ENCODE measurements at regions not wholly inside any gene's neighbourhood (a gene's known extent, or its start where the extent isn't known, plus 50 kb on each side); places are given as distances from the start of the nearest gene placed in this dataset.

GRCh38 chr3:99023590-99024192 is 122.2 kb upstream of the DCBLD2 start:
- ChIA-PET CTCF (interaction anchor here (0.6 to 1.3 kb wide), 8 partner anchors 136 to 766 kb away, joined by 3 to 11 read pairs (median 4); no protein-coding TSS in a partner anchor), POLR2A (ENCODE audit: low non-redundant PET) (no interaction called here)
- no TSS peak for BruUV-seq (replicated peaks)
- Histone ChIP-seq H3K9me3 (ENCODE audit: low read depth, low read length, poor library complexity, severe bottlenecking) (peaks cover 16% of the 10 kb centered on the region), H3K27me3 (replicated peaks; ENCODE audit: insufficient read depth, low read depth, low read length, poor library complexity) (no peaks in the 10 kb centered on the region), H3K4me1 (ENCODE audit: insufficient read depth, low read length, poor library complexity, severe bottlenecking) (no peaks in the 10 kb centered on the region), H3K4me3 (ENCODE audit: low read depth, low read length, poor library complexity, severe bottlenecking) (no peak overlapping the region), H3K36me3 (ENCODE audit: insufficient read depth, low read length, poor library complexity, severe bottlenecking) (no peaks in the 10 kb centered on the region), H3K27ac (ENCODE audit: low read depth, low read length, poor library complexity, severe bottlenecking) (no peak overlapping the region)
- TF ChIP-seq CTCF (conservative IDR thresholded peaks at IDR 0.05; ENCODE audit: low read depth, low read length) = peak; percentile 80
- no peak for TF ChIP-seq EZH2 (IDR thresholded peaks at IDR 0.05; ENCODE audit: borderline replicate concordance, low read depth, low read length, poor library complexity, severe bottlenecking)
- DNase-seq (ENCODE audit: low spot score) = peak; percentile 74
- intact Hi-C loops (cut with micrococcal nuclease; ENCODE audit: unreplicated experiment) = loop anchor here (2.0 kb wide), 3 partner anchors 509 to 729 kb away; no protein-coding TSS in a partner anchor

- H3K4me1 ChIP-seq (ENCODE audit: insufficient read depth, low read length, poor library complexity, severe bottlenecking) = no peaks in the 10 kb centered on the region
- no TSS peak for BruUV-seq (replicated peaks)
- H3K27me3 ChIP-seq (replicated peaks; ENCODE audit: insufficient read depth, low read depth, low read length, poor library complexity) = no peaks in the 10 kb centered on the region
- H3K9me3 ChIP-seq (ENCODE audit: low read depth, low read length, poor library complexity, severe bottlenecking) = no peaks in the 10 kb centered on the region
- no peaks in the 10 kb centered on the region for H3K36me3 ChIP-seq (ENCODE audit: insufficient read depth, low read length, poor library complexity, severe bottlenecking)
- CTCF ChIA-PET = no interaction called here
- intact Hi-C loops (cut with micrococcal nuclease; ENCODE audit: unreplicated experiment) = no loop called here
- no peak overlapping the region for H3K4me3 ChIP-seq (ENCODE audit: low read depth, low read length, poor library complexity, severe bottlenecking)
- DNase-seq (ENCODE audit: low spot score) = no peak
- POLR2A ChIA-PET (ENCODE audit: low non-redundant PET) = no interaction called here
- H3K27ac ChIP-seq (ENCODE audit: low read depth, low read length, poor library complexity, severe bottlenecking) = no peak overlapping the region
- TF ChIP-seq EZH2 (IDR thresholded peaks at IDR 0.05; ENCODE audit: borderline replicate concordance, low read depth, low read length, poor library complexity, severe bottlenecking) (no peak), CTCF (conservative IDR thresholded peaks at IDR 0.05; ENCODE audit: low read depth, low read length) (no peak)
These were observed 120.0 kb upstream of the DCBLD2 start for GRCh38 chr3:99021466-99021865.

GRCh38 chr3:99016452-99016851 is 115.0 kb upstream of the DCBLD2 start:
- Histone ChIP-seq H3K4me3 (ENCODE audit: low read depth, low read length, poor library complexity, severe bottlenecking) (no peak overlapping the region), H3K9me3 (ENCODE audit: low read depth, low read length, poor library complexity, severe bottlenecking) (no peaks in the 10 kb centered on the region), H3K36me3 (ENCODE audit: insufficient read depth, low read length, poor library complexity, severe bottlenecking) (no peaks in the 10 kb centered on the region), H3K27me3 (replicated peaks; ENCODE audit: insufficient read depth, low read depth, low read length, poor library complexity) (no peaks in the 10 kb centered on the region), H3K4me1 (ENCODE audit: insufficient read depth, low read length, poor library complexity, severe bottlenecking) (no peaks in the 10 kb centered on the region), H3K27ac (ENCODE audit: low read depth, low read length, poor library complexity, severe bottlenecking) (no peak overlapping the region)
- intact Hi-C loops (cut with micrococcal nuclease; ENCODE audit: unreplicated experiment) = no loop called here
- POLR2A ChIA-PET (ENCODE audit: low non-redundant PET) = no interaction called here
- TF ChIP-seq CTCF (conservative IDR thresholded peaks at IDR 0.05; ENCODE audit: low read depth, low read length) (no peak), EZH2 (IDR thresholded peaks at IDR 0.05; ENCODE audit: borderline replicate concordance, low read depth, low read length, poor library complexity, severe bottlenecking) (no peak)
- BruUV-seq (replicated peaks) = no TSS peak
- no peak for DNase-seq (ENCODE audit: low spot score)
- CTCF ChIA-PET = no interaction called here
